ENCODE measurements at regions not wholly inside any gene's neighbourhood (a gene's known extent, or its start where the extent isn't known, plus 50 kb on each side); places are given as distances from the start of the nearest gene placed in this dataset.

- H3K4me3 ChIP-seq = no peak overlapping the region
- no peak overlapping the region for H3K27ac ChIP-seq
Observed at GRCh38 chr12:77724367-77724957, 106.2 kb upstream of the NAV3 start.

DNA sequence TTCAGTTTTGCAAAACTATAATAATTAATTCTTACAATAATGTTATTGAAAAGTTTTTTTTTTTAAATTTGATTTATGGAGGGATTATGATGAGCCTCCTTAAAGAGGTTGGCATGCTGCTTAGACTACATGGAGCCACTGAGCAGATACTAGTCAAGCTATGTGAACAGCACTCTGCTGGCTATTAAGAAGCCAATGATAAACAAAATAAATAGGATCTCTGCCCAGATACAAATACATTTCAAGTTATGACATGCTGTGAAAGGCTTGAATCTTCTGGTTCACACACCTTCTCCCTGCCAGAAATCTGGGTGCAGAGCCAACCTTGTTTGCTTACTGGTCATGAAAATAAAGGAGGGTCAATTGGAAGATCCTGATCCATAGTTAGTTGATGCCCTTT, 107.4 kb upstream of the NAV3 start:
- no peak overlapping the region for H3K4me3 ChIP-seq

DNA sequence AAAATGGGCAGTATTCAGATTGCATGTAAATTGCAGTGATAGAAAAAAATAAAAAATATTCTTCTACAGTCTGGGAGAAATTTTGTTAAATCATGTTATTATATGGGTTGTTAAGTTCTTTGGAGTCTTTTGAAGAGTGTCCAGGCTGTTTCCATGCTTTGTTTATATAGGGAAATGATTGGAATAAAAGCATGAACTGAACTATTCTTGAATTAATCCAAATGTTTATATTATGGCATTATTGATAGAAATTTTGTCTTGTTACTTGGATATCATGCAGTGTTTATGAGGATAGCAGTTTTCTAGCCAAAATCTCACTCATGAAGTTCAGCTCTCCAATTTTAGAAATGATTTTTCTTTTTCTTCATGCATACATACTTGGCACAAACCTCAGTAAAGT, 108.2 kb upstream of the NAV3 start:
- Histone ChIP-seq H3K4me3 (no peak overlapping the region), H3K27ac (no peak overlapping the region)

More for the DNA sequence above, 107.4 kb upstream of the NAV3 start:
- no peak overlapping the region for H3K27ac ChIP-seq

DNA sequence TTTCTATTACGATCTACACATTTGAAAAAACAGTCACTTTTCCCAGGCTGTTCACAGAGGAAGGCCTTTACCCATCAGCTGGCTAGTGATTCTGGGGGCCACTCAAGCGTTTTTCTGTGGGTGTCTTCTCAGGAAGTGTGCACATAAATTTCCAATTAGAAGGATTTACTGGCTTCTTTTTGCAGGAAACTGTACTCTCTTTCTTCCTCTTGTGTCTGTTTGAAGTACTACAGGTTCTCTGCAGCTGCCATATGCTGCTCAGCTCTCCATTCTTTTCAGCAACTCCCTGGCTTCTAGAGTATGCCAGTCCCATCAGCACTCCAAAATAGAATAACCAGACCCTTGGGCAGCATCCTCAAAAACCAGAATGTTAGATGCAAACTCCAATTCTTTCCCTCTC, 110.4 kb upstream of the NAV3 start:
- Histone ChIP-seq H3K27ac (no peak overlapping the region), H3K4me3 (no peak overlapping the region)

DNA sequence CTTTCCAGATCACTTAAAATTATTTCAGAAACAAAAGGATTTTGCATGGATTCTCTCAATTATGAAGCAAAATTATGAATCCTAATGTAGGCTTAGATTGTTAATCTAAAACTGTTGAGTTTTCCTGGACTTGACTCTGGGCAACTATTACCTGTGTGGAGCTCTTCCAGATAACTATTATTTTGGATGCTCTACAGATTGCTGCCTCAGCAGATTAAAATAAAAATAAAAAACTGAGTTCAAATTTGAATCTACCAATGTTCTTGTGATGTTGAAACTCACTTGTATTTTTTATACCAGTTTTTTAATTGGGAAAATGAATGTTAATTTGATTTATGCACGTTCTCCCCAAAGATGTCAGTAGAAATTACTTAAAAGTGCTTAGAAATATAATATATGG, 120.5 kb upstream of the NAV3 start:
- Histone ChIP-seq H3K4me3 (no peak overlapping the region), H3K27ac (no peak overlapping the region)

DNA sequence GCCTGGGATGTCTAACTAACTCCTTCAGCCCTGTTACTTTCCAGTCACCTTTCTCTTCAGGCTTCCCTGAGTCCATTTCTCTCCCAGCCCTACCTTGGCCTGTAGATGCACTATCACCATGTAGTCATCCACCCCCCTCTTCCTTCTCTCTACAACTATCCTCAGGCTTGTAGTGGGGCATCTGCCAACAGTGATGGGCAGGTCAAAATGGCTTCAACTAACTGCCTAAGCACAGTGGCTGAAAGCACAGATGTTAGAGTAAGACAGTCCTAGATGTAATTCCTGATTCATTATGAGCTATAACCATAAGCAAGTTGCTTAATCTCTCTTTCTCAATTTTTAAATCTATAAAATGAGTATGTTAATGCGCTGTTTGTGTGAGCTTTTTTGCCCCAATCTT, 133.6 kb upstream of the NAV3 start:
- Histone ChIP-seq H3K4me3 (no peak overlapping the region), H3K27ac (no peak overlapping the region)

DNA sequence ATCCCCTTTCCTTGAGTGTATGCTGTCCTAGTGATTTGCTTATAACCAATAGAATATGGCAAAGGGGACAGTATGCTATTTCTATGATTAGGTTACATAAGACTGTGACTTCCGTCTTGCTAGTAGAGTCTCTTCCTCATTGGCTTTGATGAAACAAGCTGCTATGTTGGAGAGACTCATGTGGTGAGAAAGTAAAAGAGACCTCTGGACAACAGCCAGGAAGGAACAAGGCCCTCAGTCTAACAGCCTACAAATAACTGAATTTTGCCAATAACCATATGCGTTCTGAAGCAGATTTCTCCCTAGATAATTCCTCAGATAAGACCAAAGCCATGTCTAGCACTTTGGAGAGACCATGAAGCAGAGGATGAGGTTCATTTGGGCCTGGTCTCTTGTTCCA, 134.5 kb upstream of the NAV3 start:
- H3K27ac ChIP-seq = no peak overlapping the region
- no peak overlapping the region for H3K4me3 ChIP-seq

DNA sequence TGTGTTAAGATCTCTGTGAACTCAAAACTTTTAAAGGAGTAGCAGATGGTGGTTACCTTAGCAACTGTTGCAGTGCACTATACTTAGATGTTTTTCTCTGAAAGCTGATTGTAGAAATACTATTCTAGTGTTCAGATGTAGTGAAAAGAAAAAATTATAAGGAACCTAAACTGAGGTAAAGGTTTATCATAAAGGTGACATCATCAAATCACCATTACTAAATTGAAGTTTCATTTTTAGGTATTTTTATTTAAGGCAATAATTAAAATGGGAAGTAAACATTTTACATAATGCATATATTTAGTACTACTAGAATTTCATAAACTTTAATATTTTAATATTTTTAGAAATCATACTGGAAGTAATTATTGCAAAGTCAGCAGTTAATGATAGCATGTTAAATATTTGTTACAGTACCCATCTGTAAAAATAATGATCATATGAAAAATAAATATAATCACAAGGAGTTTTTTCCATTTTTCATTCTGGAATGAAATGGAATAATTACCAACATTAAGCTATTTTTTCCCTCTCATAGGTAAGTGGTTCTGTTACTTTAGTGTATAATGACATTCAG, 141.1 kb upstream of the NAV3 start:
- H3K4me3 ChIP-seq = no peak overlapping the region
- H3K27ac ChIP-seq = no peak overlapping the region

- H3K27ac ChIP-seq = no peak overlapping the region
- no peak overlapping the region for H3K4me3 ChIP-seq
Observed at GRCh38 chr12:77687321-77687720, 143.4 kb upstream of the NAV3 start.

GRCh38 chr12:77686760-77687159, 143.9 kb upstream of the NAV3 start:
- no peak overlapping the region for H3K4me3 ChIP-seq
- H3K27ac ChIP-seq = no peak overlapping the region

DNA sequence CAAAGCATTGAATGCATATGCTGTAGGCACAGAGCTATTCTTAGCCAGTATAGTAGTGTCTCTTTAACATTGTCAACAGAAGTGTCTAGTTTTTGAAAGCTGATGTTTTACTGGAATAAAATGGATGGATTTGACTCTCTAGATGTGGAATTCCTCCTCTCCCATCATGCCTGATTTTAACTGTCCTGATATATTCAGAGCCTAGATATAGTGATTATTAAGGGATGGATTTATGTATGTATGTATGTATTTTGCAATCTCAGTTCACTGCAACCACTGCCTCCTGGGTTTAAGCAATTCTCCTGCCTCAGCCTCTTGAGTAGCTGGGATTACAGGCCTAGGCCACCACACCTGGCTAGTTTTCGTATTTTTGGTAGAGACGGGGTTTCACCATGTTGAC, 144.8 kb upstream of the NAV3 start:
- Histone ChIP-seq H3K4me3 (no peak overlapping the region), H3K27ac (no peak overlapping the region)

DNA sequence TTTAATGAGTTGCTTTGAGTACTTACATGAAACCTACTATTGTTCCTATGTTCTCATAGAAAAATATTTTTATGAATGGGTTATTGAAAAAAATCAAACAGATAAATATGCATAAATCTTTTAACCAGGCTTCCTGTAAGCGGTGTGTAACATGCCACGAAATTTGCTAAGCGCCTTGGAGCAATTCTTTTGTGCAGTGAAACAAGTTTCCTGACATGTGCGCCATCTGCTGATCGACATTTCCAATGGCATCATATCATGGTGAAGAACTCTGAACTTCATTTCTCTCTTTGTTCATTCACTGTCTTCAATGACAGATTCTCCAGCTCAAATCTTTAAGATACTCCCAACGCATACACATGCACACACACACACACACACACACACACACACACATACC, 145.6 kb upstream of the NAV3 start:
- Histone ChIP-seq H3K27ac (no peak overlapping the region), H3K4me3 (no peak overlapping the region)

DNA sequence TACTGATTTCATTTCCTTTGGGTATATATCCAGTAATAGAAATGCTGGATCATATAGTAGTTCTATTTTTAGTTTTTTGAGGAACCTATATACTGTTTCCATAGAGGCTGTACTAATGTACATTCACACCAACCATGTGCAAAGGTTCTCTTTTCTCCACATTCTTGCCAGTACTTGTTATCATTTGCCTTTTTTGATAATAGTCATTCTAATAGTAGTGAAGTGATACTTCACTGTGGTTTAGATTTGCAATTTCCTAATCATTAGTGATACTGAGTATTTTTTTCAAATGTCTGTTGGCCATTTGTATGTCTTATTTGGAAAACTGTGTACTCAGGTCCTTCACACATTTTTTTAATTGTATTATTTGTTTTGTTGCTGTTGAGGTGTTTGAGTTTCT, 148.2 kb upstream of the NAV3 start:
- Histone ChIP-seq H3K4me3 (no peak overlapping the region), H3K27ac (no peak overlapping the region)

GRCh38 chr12:77681726-77682125, 149.0 kb upstream of the NAV3 start:
- no peak overlapping the region for H3K27ac ChIP-seq
- H3K4me3 ChIP-seq = no peak overlapping the region

GRCh38 chr12:77679686-77680085, 151.0 kb upstream of the NAV3 start:
- no peak overlapping the region for H3K27ac ChIP-seq
- no peak overlapping the region for H3K4me3 ChIP-seq

DNA sequence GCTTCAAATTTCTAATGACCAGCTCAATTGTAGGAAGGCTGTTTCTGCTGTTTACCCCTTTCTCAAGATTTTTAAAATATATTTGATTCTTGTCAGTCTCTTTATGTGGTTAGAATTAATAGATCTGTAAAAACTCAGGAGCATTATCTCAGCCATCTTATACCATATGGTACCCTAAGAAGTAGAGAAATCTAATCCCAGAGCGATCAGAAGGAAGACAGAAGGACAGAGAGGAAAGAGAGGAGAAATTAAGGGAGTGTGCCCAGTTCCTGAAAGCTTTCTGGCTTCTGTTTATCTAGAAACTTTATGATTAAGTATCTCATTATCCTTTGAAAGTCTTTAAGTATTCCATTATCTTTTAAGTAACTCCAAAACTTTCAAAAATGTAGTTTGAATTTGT, 152.1 kb upstream of the NAV3 start:
- no peak overlapping the region for H3K4me3 ChIP-seq
- no peak overlapping the region for H3K27ac ChIP-seq

DNA sequence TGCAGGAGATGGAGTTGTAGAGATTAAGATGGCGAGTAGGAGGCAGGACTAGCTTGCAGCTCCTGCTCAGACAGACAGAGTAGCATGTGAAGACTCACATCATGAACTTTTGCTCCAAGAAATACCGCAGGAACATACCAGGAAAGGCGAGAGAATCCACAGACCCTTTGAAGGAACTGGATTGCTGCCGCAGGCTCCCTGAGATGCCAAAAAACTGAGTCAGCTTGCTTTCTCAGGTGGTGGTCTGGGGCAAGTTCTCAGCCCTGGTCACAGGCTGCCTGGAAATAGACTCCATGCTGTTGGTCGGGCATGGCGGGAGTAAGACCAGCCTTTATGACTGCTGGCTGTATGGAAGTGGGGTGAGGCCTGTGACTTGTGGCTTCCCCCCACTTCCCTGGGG, 163.6 kb upstream of the NAV3 start:
- Histone ChIP-seq H3K4me3 (no peak overlapping the region), H3K27ac (no peak overlapping the region)

DNA sequence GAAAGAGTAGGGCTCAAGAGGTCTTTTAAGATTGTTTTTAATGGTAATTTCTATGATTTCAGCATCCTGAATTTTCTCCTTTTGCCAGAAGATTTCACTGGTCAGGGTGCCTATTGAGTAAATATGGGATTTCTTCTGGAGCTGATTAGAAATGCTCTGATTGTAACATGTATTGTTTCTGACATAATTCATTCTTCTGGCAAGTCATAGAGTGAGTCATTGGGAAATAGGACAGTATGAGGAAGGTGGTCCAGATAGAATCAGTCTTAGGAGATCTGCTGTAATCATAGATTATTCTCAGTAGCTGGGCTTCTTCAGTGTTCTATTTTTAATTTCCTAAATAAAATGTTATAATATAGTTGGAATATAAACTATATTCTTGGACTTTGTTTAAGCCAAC, 182.0 kb upstream of the NAV3 start:
- H3K27ac ChIP-seq = no peak overlapping the region

GRCh38 chr12:77645966-77646598, 184.6 kb upstream of the NAV3 start:
- H3K4me3 ChIP-seq = no peak overlapping the region

More for the DNA sequence above, 182.0 kb upstream of the NAV3 start:
- no peak overlapping the region for H3K4me3 ChIP-seq

GRCh38 chr12:77644915-77645605, 185.6 kb upstream of the NAV3 start:
- Histone ChIP-seq H3K27ac (no peak overlapping the region), H3K4me3 (no peak overlapping the region)

More at GRCh38 chr12:77645966-77646598, 184.6 kb upstream of the NAV3 start:
- H3K27ac ChIP-seq = no peak overlapping the region

GRCh38 chr12:77642246-77642645, 188.4 kb upstream of the NAV3 start:
- H3K4me3 ChIP-seq = no peak overlapping the region
- no peak overlapping the region for H3K27ac ChIP-seq

All from skin epidermis (tissue), 12 donors.